ENCODE measurements at regions not wholly inside any gene's neighbourhood (a gene's known extent, or its start where the extent isn't known, plus 50 kb on each side); places are given as distances from the start of the nearest gene placed in this dataset.

DNA sequence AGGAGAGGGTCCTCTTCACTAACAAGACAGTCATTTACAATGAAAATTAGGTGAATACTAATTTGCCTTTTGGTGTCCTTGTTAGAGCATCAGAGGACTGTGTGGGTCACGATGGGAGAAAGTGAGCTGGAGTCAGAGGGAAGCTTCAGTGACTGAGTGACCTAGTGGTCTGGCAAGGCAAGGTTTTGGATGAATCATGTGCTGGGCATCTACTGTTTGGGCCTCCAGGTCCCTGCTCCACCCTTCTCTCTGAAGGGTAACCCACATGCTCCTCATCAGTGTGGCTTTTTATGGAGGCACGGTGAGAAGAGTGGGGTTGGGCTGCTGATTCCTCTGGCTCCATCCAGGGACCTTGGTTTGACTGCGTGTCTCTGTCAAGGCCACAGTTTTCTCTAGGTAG is 60.5 kb upstream of the EXOC2 start:
- DNase-seq (ENCODE audit: low read depth in 2 of 2): no peak
- H3K4me3 ChIP-seq (replicated peaks in 1 of 2; ENCODE audit: low read depth in 2 of 2, low read length in 2 of 2): no peak overlapping the region
- TF ChIP-seq, protein P1, sequence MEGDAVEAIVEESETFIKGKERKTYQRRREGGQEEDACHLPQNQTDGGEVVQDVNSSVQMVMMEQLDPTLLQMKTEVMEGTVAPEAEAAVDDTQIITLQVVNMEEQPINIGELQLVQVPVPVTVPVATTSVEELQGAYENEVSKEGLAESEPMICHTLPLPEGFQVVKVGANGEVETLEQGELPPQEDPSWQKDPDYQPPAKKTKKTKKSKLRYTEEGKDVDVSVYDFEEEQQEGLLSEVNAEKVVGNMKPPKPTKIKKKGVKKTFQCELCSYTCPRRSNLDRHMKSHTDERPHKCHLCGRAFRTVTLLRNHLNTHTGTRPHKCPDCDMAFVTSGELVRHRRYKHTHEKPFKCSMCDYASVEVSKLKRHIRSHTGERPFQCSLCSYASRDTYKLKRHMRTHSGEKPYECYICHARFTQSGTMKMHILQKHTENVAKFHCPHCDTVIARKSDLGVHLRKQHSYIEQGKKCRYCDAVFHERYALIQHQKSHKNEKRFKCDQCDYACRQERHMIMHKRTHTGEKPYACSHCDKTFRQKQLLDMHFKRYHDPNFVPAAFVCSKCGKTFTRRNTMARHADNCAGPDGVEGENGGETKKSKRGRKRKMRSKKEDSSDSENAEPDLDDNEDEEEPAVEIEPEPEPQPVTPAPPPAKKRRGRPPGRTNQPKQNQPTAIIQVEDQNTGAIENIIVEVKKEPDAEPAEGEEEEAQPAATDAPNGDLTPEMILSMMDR (IDR thresholded peaks at IDR 0.05; ENCODE audit: low read depth, low read length): no peak

DNA sequence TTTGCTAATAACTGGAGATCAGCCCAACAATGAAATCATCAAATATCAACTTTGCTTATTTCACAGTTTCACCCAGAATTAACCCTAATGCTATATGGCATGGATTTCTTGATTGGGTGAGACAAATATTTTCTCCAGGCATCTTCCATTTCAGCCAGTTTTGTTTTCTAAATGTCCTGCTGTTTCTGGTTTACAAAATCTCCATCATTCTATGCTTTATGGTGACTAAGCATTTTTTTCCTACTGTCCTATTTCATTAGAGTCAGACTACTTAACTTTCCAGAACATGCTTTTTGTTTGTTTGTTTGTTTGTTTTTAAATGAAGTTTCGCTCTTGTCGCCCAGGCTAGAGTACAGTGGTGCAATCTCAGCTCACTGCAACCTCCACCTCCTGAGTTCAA is 59.5 kb upstream of the EXOC2 start:
- TF ChIP-seq, protein P1 (IDR thresholded peaks at IDR 0.05; ENCODE audit: low read depth, low read length): no peak
- no peak for DNase-seq (ENCODE audit: low read depth in 2 of 2)
- H3K4me3 ChIP-seq (replicated peaks in 1 of 2; ENCODE audit: low read depth in 2 of 2, low read length in 2 of 2): no peak overlapping the region

DNA sequence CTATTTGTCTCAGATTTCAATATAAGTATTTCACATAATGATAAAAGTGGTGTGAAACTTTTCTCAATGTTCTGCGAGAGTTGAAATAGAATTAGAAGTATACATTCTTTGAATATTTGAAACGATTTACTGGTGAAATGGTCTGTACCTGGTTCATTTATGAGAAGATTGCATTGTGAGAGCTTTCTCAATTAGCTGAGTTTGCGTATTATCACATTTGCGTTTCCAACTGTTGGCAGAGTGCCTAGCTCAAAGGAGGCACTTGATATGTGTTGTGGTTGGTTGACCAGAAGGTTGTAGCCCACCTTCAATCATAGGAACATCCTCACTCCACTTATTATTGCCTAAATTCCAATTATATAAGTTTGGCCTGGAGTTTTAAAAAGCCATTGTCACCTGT is 58.8 kb upstream of the EXOC2 start:
- no peak overlapping the region for H3K4me3 ChIP-seq (replicated peaks in 1 of 2; ENCODE audit: low read depth in 2 of 2, low read length in 2 of 2)
- DNase-seq (ENCODE audit: low read depth in 2 of 2): no peak

DNA sequence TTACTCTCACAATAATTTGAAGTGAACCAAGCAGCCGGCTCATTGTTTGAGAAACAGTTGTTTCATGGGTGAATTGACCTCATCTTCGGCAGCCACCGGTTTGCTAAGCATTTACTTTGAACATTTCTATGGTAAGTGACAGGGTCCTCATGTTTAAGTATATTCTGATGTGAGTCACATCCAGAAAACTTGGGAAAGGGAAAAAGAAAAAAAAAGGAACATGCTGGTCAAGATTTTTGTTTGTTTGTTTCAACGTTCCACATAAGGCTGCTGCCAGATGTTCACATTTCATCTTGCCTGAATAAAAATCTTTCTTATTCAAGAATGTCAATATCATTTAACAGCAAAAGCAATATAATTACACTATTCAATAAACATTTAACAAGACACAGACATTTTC is 55.0 kb upstream of the EXOC2 start:
- TF ChIP-seq, protein P1 (IDR thresholded peaks at IDR 0.05; ENCODE audit: low read depth, low read length): no peak
- DNase-seq (ENCODE audit: low read depth in 2 of 2): no peak
- H3K4me3 ChIP-seq (replicated peaks in 1 of 2; ENCODE audit: low read depth in 2 of 2, low read length in 2 of 2): no peak overlapping the region

More for the DNA sequence above, 58.8 kb upstream of the EXOC2 start:
- TF ChIP-seq, protein P1 (IDR thresholded peaks at IDR 0.05; ENCODE audit: low read depth, low read length): no peak

DNA sequence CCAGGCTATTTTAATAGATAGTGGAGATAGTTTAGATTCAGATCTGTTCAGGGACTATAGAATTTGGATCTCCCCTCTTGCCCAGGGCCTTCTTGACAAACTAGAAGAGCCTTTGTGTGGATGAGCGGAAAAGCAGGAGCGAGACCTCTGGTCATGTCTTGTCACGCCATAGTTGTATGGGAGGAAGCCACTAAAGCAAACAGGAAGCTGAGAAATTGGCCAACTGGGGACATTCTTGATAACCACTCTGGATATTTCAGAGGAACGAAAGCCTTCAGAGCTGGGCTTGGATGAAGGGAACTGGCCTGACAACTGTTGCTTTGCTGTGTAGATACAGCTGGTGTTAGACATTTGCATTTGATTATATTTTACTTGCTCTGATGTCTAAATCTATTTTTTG is 54.1 kb upstream of the EXOC2 start:
- TF ChIP-seq, protein P1 (IDR thresholded peaks at IDR 0.05; ENCODE audit: low read depth, low read length): no peak
- H3K4me3 ChIP-seq (replicated peaks in 1 of 2; ENCODE audit: low read depth in 2 of 2, low read length in 2 of 2): no peak overlapping the region
- no peak for DNase-seq (ENCODE audit: low read depth in 2 of 2)

DNA sequence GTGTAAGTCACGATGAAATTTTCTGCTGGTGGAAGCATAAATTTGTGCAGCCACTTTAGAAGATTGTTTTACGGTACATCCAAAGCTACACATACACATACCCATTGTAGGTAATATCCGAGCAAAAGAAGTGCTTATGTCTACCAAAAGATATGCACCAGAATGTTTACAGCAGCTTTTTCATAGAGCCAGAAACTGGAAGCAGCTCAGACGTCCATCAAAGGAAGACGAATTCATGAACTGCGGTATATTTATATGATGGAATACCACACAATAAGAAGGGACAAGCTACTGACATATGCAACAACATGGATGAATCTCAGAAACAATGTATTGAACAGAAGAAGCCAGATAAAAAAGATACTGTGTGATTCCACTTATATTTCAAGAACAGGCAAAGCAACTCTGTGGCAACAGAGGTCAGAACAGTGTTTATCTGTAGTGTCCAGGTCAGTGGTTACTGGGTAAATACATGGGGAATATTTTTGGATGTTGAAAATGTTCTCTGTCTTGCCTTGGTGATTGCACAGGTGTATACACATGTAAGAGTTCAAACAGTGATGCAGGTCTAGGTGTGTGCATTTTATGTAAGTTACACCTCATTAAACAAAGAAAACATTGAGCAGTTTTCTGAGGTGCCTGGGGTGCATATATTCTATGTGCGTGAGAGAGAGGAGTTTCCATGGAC is 51.9 kb upstream of the EXOC2 start:
- no peak for DNase-seq (ENCODE audit: low read depth in 2 of 2)
- TF ChIP-seq, protein P1 (IDR thresholded peaks at IDR 0.05; ENCODE audit: low read depth, low read length): no peak
- no peak overlapping the region for H3K4me3 ChIP-seq (replicated peaks in 1 of 2; ENCODE audit: low read depth in 2 of 2, low read length in 2 of 2)
